ENCODE measurements at regions not wholly inside any gene's neighbourhood (a gene's known extent, or its start where the extent isn't known, plus 50 kb on each side); places are given as distances from the start of the nearest gene placed in this dataset.

DNA sequence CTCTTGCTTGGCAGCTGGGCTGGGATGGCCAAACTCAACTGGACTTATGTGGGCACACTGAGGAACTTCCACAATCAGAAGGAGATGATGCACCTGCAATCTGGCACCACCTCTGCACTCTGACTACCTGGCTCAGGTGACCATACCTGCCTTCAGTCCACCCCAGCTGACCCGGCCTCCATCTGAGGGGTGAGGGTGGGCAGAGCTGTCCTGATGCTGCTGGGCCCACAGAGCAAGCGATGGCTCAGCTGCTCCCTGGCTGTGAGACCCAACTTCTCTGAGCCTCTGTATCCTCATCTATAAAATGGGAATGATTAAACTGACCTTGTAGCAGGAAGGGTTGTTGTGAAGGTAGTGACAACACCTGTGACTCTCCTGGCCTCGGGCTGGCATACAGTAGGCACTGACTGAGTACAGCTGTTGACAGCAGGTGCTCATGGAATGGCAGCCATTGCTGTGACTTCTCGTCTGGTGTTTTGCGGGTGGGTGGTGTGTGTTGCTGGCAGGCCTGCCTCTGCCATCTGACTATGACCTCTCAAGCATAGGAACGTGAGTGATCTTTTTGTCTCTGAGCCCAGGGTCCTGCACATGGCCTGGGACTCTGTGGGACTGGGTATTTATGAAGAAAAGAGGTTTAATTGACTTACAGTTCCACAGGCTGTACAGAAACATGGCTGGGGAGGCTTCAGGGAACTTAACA is 438.5 kb downstream of the PTPRU start:
- no peak for TF ChIP-seq CTCF (IDR thresholded peaks at IDR 0.05 in 2 of 3, conservative IDR thresholded peaks at IDR 0.05 in 1 of 3; ENCODE audit: control insufficient read depth in 2 of 3, extremely low read depth in 1 of 3, insufficient read depth in 1 of 3, low read depth in 3 of 3, low read length in 3 of 3)
- no peak for TF ChIP-seq EZH2 (IDR thresholded peaks at IDR 0.05; ENCODE audit: borderline replicate concordance, control insufficient read depth, low read depth, low read length)
- no peak for TF ChIP-seq TARDBP (IDR thresholded peaks at IDR 0.05; ENCODE audit: borderline replicate concordance)
- no peak for TF ChIP-seq ZBTB33 (IDR thresholded peaks at IDR 0.05)
- TF ChIP-seq POLR2A (IDR thresholded peaks at IDR 0.05; ENCODE audit: low read depth, low read length) = no peak
- no peak for TF ChIP-seq SPI1 (IDR thresholded peaks at IDR 0.05; ENCODE audit: borderline replicate concordance, insufficient read depth, low read depth, low read length)
- no peak for TF ChIP-seq ZNF217 (IDR thresholded peaks at IDR 0.05)
- no peak for TF ChIP-seq POLR2AphosphoS5 (IDR thresholded peaks at IDR 0.05; ENCODE audit: low read length)
- no peak for TF ChIP-seq ZNF274 (IDR thresholded peaks at IDR 0.05; ENCODE audit: insufficient read depth, insufficient read length)
- no peak for TF ChIP-seq PRDM15 (CRISPR knock-in tag; IDR thresholded peaks at IDR 0.05)
- TF ChIP-seq SMAD1 (IDR thresholded peaks at IDR 0.05; ENCODE audit: low read depth, partially characterized antibody) = no peak
- TF ChIP-seq ESRRA (IDR thresholded peaks at IDR 0.05; ENCODE audit: low read length) = no peak
